HepG2 (cell line): ENCODE measurements at regions not wholly inside any gene's neighbourhood (a gene's known extent, or its start where the extent isn't known, plus 50 kb on each side); places are given as distances from the start of the nearest gene placed in this dataset.

Source experiments
- ATAC-seq: fragments of 200-7000 bp; cut with Tn5 transposase; 3 replicates; pipeline ENCODE4 v1.9.1; 2020; ENCODE audit warnings: mild to moderate bottlenecking, moderate library complexity
- BruUV-seq: library from RNA; stranded (reverse); fragments of 400-500 nt; replicated peaks from 2 replicates; lab custom pipeline; 2021; lab: Mats Ljungman, UMichigan
- CTCF ChIA-PET: fragments of 300-600 bp; formaldehyde crosslinking; extraction: SDS; loops from one replicate; lab custom pipeline; 2021; ENCODE audit warnings: low total read pairs, inconsistent platforms, low intra/inter-chr PET ratio; lab: Yijun Ruan, JAX
- POLR2A ChIA-PET: fragments of 350-600 bp; sonication (Branson Sonifier 250); formaldehyde crosslinking; loops from one replicate; lab custom pipeline; 2020; ENCODE audit warnings: antibody characterized with exemption, inconsistent platforms; lab: Yijun Ruan, JAX
- DNase-seq: peaks from one replicate; pipeline ENCODE4 v3.0.0-alpha.2; 2015; ENCODE audit warnings: low spot score
- FAIRE-seq: peaks from 3 replicates; lab custom pipeline; 2011; peaks lifted over from hg19 to GRCh38; lab: Jason Lieb, UNC
- H2AFZ ChIP-seq: one replicate; pipeline ENCODE4 v1.6.1; 2011; ENCODE audit warnings: low read length, inconsistent platforms
- H3K27ac ChIP-seq: fragments of 300-600 bp; 3 replicates; pipeline ENCODE4 v1.8.0; 2011; ENCODE audit warnings: mixed run types, mild to moderate bottlenecking, mixed read lengths, low read length, inconsistent platforms; ENCODE audit not compliant: insufficient read depth; ENCODE audit errors: extremely low read length
- H3K27me3 ChIP-seq, 2 experiments: fragments of 200-600 bp in 1 of 2; 2 replicates in 1 of 2; 3 replicates in 1 of 2; pipeline versions ENCODE4 v1.6.0 to v1.8.0; 2011; ENCODE audit warnings: low read length in 2 of 2, mild to moderate bottlenecking in 2 of 2, moderate library complexity in 2 of 2, inconsistent platforms in 1 of 2; ENCODE audit not compliant: insufficient read depth in 2 of 2, control insufficient read depth in 1 of 2
- H3K36me3 ChIP-seq, 2 experiments: fragments of 200-600 bp in 1 of 2; replicated peaks in 1 of 2; 2 replicates in 1 of 2; 3 replicates in 1 of 2; pipeline versions ENCODE4 v1.5.1 to v1.8.0; 2011; ENCODE audit warnings: low read length in 2 of 2, inconsistent platforms in 1 of 2; ENCODE audit not compliant: insufficient read depth in 2 of 2, control insufficient read depth in 1 of 2
- H3K4me1 ChIP-seq: 2 replicates; pipeline ENCODE4 v1.5.1; 2012; ENCODE audit warnings: low read length, inconsistent platforms; ENCODE audit not compliant: insufficient read depth
- H3K4me2 ChIP-seq: 2 replicates; pipeline ENCODE4 v1.6.0; 2011; ENCODE audit warnings: low read depth, low read length, inconsistent platforms
- H3K4me3 ChIP-seq, 3 experiments: fragments of 200-600 bp in 1 of 3; sonication (generic), shearing (Covaris generic) in 1 of 3; replicated peaks in 1 of 3; 2 replicates each; pipeline ENCODE4 v1.5.1; 2011 to 2016; ENCODE audit warnings: low read length in 3 of 3, inconsistent platforms in 2 of 3, low read depth in 2 of 3, mild to moderate bottlenecking in 2 of 3, control low read depth in 1 of 3, mixed read lengths in 1 of 3; ENCODE audit not compliant: insufficient read depth in 1 of 3
- H3K79me2 ChIP-seq: one replicate; pipeline ENCODE4 v1.6.1; 2011; ENCODE audit warnings: low read length, inconsistent platforms; ENCODE audit not compliant: insufficient read depth
- H3K9ac ChIP-seq: 2 replicates; pipeline ENCODE4 v1.6.0; 2011; ENCODE audit warnings: mild to moderate bottlenecking, low read depth, low read length, inconsistent platforms; ENCODE audit not compliant: insufficient read depth
- H3K9me3 ChIP-seq: 2 replicates; pipeline ENCODE4 v1.5.1; 2012; ENCODE audit warnings: mild to moderate bottlenecking, low read length
- H4K20me1 ChIP-seq: 2 replicates; pipeline ENCODE4 v1.6.0; 2011; ENCODE audit warnings: inconsistent platforms, mild to moderate bottlenecking, low read length, moderate library complexity; ENCODE audit not compliant: insufficient read depth
- MAFK ChIP-seq, 2 experiments: IDR thresholded peaks in 1 of 2; conservative IDR thresholded peaks in 1 of 2; 2 replicates each; pipeline ENCODE4 v1.6.1; 2011; ENCODE audit warnings: improper control_type of control experiment in 2 of 2, low read length in 2 of 2
- MEIS1 ChIP-seq: sonication (generic); formaldehyde crosslinking; IDR thresholded peaks from 2 replicates; pipeline ENCODE4 v1.9.0; 2021; ENCODE audit warnings: mild to moderate bottlenecking, missing genetic modification reagents, moderate library complexity, borderline replicate concordance
- NRL ChIP-seq: sonication (generic); formaldehyde crosslinking; IDR thresholded peaks from 2 replicates; pipeline ENCODE4 v1.5.0; 2020; ENCODE audit warnings: missing genetic modification reagents, mild to moderate bottlenecking, moderate library complexity, borderline replicate concordance
- PHF20 ChIP-seq: sonication (generic); formaldehyde crosslinking; IDR thresholded peaks from 2 replicates; pipeline ENCODE4 v1.5.0; 2020; ENCODE audit warnings: mild to moderate bottlenecking, missing genetic modification reagents
- POLR2AphosphoS5 ChIP-seq: IDR thresholded peaks from 2 replicates; pipeline ENCODE4 v1.6.1; 2012; ENCODE audit warnings: low read depth, low read length
- RBAK ChIP-seq: sonication (generic); formaldehyde crosslinking; IDR thresholded peaks from 2 replicates; pipeline ENCODE4 v1.5.1; 2020; ENCODE audit warnings: mild to moderate bottlenecking, missing genetic modification reagents
- SALL2 ChIP-seq: sonication (generic); formaldehyde crosslinking; IDR thresholded peaks from 2 replicates; pipeline ENCODE4 v1.8.1; 2023; ENCODE audit warnings: mild to moderate bottlenecking, missing genetic modification reagents, inconsistent platforms
- SNAPC2 ChIP-seq: sonication (generic); formaldehyde crosslinking; IDR thresholded peaks from 2 replicates; pipeline ENCODE4 v1.8.1; 2022; ENCODE audit warnings: mild to moderate bottlenecking, missing genetic modification reagents
- TP53 ChIP-seq: sonication (generic); formaldehyde crosslinking; conservative IDR thresholded peaks from 2 replicates; pipeline ENCODE4 v1.4.0; 2020; ENCODE audit warnings: missing genetic modification reagents
- ZNF468 ChIP-seq: sonication (generic); formaldehyde crosslinking; IDR thresholded peaks from 2 replicates; pipeline ENCODE4 v1.8.0; 2022; ENCODE audit warnings: mild to moderate bottlenecking, moderate library complexity, missing genetic modification reagents
- ZNF496 ChIP-seq: sonication (generic); formaldehyde crosslinking; IDR thresholded peaks from 2 replicates; pipeline ENCODE4 v1.8.1; 2023; ENCODE audit warnings: mild to moderate bottlenecking, moderate library complexity, missing genetic modification reagents; ENCODE audit not compliant: insufficient replicate concordance
- ZNF816 ChIP-seq: sonication (generic); formaldehyde crosslinking; IDR thresholded peaks from 2 replicates; pipeline ENCODE4 v1.8.0; 2022; ENCODE audit warnings: missing genetic modification reagents, mild to moderate bottlenecking, borderline replicate concordance
- WGBS: methylation state at CpG from one replicate; pipeline ENCODE4 v1.1.6; 2017; ENCODE audit warnings: low lambda C conversion rate; 5-methylcytosine and 5-hydroxymethylcytosine counted together
- in situ Hi-C: cut with HindIII; loops from 2 replicates; pipeline ENCODE4 v1.10.0; 2017; ENCODE audit warnings: low pct_unique_long_range_greater_than_20kb; ENCODE audit not compliant: extremely low pct_ligation_motif_present
- intact Hi-C: fragments of 100-400 bp; cut with micrococcal nuclease; formaldehyde crosslinking; loops from one replicate; pipeline ENCODE4 v1.10.0; 2022; ENCODE audit not compliant: unreplicated experiment
- TF ChIP-seq, protein P1 (sequence below): sonication (generic); formaldehyde crosslinking; IDR thresholded peaks from 2 replicates; pipeline ENCODE4 v1.8.1; 2023; ENCODE audit warnings: mild to moderate bottlenecking, inconsistent platforms, moderate library complexity, missing genetic modification reagents, borderline replicate concordance
- TF ChIP-seq, protein P2 (sequence below): sonication (generic); formaldehyde crosslinking; IDR thresholded peaks from 2 replicates; pipeline ENCODE4 v1.4.0; 2020; ENCODE audit warnings: low read depth, mild to moderate bottlenecking, missing genetic modification reagents

DNA sequence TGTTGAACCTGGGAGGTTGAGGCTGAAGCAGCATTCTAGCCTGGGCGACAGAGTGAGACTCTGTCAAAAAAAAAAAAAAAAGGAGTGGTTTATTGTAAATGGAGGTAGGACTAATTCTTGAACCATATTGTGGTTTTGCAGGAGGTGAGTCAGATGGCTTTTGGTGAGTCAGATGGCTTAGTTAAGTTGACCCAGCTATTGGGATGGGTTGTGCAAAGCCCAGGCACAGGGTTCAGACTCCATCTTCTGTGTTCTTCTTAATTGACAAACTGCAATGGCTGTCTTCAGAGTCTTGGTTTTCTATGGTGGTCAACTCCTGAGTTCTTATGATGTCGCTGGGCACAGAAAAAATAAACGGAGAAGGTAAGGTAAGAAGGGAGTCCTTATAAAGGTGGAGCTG, 182.7 kb downstream of the ADAMTS15 start:
- H3K4me1 ChIP-seq = peaks cover 15% of the 10 kb centered on the region
- H3K9me3 ChIP-seq = no peaks in the 10 kb centered on the region
- BruUV-seq = no TSS peak
- ATAC-seq = no peak
- 0 out of 5 replicates have a peak, but pooled peaks cover 0 to 7% of the 10 kb centered on the region in 2 experiments for H3K27me3 ChIP-seq
- POLR2A ChIA-PET = no interaction called here
- TF ChIP-seq, protein P1, sequence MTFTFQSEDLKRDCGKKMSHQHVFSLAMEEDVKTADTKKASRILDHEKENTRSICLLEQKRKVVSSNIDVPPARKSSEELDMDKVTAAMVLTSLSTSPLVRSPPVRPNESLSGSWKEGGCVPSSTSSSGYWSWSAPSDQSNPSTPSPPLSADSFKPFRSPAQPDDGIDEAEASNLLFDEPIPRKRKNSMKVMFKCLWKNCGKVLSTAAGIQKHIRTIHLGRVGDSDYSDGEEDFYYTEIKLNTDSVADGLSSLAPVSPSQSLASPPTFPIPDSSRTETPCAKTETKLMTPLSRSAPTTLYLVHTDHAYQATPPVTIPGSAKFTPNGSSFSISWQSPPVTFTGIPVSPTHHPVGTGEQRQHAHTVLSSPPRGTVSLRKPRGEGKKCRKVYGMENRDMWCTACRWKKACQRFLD (CRISPR knock-in tag) = no peak
- no peak for TF ChIP-seq ZNF468 (CRISPR knock-in tag)
- no peak for TF ChIP-seq MEIS1 (CRISPR knock-in tag)
- TF ChIP-seq SNAPC2 (CRISPR knock-in tag) = no peak
- TF ChIP-seq POLR2AphosphoS5 = no peak
- TF ChIP-seq RBAK (CRISPR knock-in tag) = no peak
- TF ChIP-seq SALL2 (CRISPR knock-in tag) = no peak
- no peak for FAIRE-seq
- H3K4me2 ChIP-seq = no peak overlapping the region
- H3K27ac ChIP-seq = no peak overlapping the region
- WGBS = 65% methylated on average over 3 of the region's 3 CpGs
- in situ Hi-C loops (no loop called here), intact Hi-C loops (no loop called here)
- no peaks in the 10 kb centered on the region for H4K20me1 ChIP-seq
- no peaks in the 10 kb centered on the region for H3K36me3 ChIP-seq
- no peak overlapping the region for H3K4me3 ChIP-seq
- DNase-seq = no peak
- CTCF ChIA-PET = no interaction called here
- no peak overlapping the region for H2AFZ ChIP-seq
- H3K9ac ChIP-seq = no peak overlapping the region
- no peaks in the 10 kb centered on the region for H3K79me2 ChIP-seq

DNA sequence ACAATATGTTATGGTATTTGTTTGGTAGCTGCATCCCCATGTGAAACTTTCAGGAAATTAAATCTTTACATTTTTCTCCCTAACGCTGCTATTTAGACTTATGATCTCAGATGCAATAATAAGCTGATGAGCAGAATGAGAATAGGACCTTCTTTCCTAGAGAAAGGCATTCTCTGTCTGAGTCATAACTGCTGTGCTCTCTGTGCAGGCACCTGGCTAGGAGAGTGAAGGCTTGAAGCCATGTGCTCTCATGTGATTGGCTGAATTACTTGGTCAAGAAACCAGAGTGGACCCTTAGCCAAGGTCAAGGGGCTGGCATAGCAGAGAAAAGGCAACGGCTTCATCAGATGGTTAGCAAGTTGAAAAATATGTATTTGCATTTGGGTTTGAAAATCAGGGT, 185.0 kb downstream of the ADAMTS15 start:
- H3K9me3 ChIP-seq = no peaks in the 10 kb centered on the region
- FAIRE-seq (no peak), DNase-seq (no peak), ATAC-seq (no peak)
- no peak overlapping the region for H3K4me2 ChIP-seq
- CTCF ChIA-PET = no interaction called here
- H3K27me3 ChIP-seq = peaks cover 0 to 12% of the 10 kb centered on the region in 2 experiments; a peak in 1 of 5 replicates
- H4K20me1 ChIP-seq = no peaks in the 10 kb centered on the region
- H3K4me3 ChIP-seq = no peak overlapping the region
- no peak overlapping the region for H2AFZ ChIP-seq
- no peaks in the 10 kb centered on the region for H3K79me2 ChIP-seq
- intact Hi-C loops = no loop called here
- H3K9ac ChIP-seq = no peak overlapping the region
- POLR2A ChIA-PET = no interaction called here
- in situ Hi-C loops = no loop called here
- 13% methylated on average over 2 of the region's 2 CpGs for WGBS
- BruUV-seq = no TSS peak
- H3K27ac ChIP-seq = no peak overlapping the region
- H3K4me1 ChIP-seq = peaks cover 28% of the 10 kb centered on the region
- H3K36me3 ChIP-seq = no peaks in the 10 kb centered on the region
- TF ChIP-seq ZNF496 (no peak), TP53 (no peak), MAFK (conservative IDR thresholded peaks at IDR 0.05 in 1 of 2, IDR thresholded peaks at IDR 0.05 in 1 of 2; ENCODE audit: low read length in 2 of 2) (no peak), ZNF816 (no peak), PHF20 (CRISPR knock-in tag) (no peak), NRL (no peak)
- TF ChIP-seq, protein P2, sequence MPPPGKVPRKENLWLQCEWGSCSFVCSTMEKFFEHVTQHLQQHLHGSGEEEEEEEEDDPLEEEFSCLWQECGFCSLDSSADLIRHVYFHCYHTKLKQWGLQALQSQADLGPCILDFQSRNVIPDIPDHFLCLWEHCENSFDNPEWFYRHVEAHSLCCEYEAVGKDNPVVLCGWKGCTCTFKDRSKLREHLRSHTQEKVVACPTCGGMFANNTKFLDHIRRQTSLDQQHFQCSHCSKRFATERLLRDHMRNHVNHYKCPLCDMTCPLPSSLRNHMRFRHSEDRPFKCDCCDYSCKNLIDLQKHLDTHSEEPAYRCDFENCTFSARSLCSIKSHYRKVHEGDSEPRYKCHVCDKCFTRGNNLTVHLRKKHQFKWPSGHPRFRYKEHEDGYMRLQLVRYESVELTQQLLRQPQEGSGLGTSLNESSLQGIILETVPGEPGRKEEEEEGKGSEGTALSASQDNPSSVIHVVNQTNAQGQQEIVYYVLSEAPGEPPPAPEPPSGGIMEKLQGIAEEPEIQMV (CRISPR knock-in tag) = no peak
